Liver (tissue), 8 donors: ENCODE measurements at regions not wholly inside any gene's neighbourhood (a gene's known extent, or its start where the extent isn't known, plus 50 kb on each side); places are given as distances from the start of the nearest gene placed in this dataset.

Source experiments
- DNase-seq: peaks from one replicate; pipeline ENCODE4 v3.0.0-alpha.2; 2017; ENCODE audit warnings: low spot score
- H3K27ac ChIP-seq, 2 donors: one replicate each; pipeline ENCODE4 v1.7.0; 2013; ENCODE audit warnings: inconsistent platforms in 2 of 2, low read length in 2 of 2, control low read depth in 1 of 2, low read depth in 1 of 2, mild to moderate bottlenecking in 1 of 2
- H3K27me3 ChIP-seq, 4 donors: one replicate each; pipeline versions ENCODE4 v1.6.1 to v1.7.0; 2013; ENCODE audit warnings: low read length in 3 of 4, inconsistent platforms in 1 of 4, mild to moderate bottlenecking in 1 of 4, moderate library complexity in 1 of 4; ENCODE audit not compliant: control insufficient read depth in 4 of 4, insufficient read depth in 4 of 4
- H3K36me3 ChIP-seq, 4 donors: one replicate each; pipeline versions ENCODE4 v1.6.1 to v1.7.0; 2013; ENCODE audit warnings: low read length in 3 of 4, mild to moderate bottlenecking in 3 of 4, low read depth in 1 of 4, moderate library complexity in 1 of 4; ENCODE audit not compliant: control insufficient read depth in 4 of 4, insufficient read depth in 3 of 4
- H3K4me1 ChIP-seq, 4 donors: one replicate each; pipeline versions ENCODE4 v1.6.1 to v1.7.0; 2013; ENCODE audit warnings: low read length in 3 of 4, mild to moderate bottlenecking in 3 of 4, moderate library complexity in 1 of 4; ENCODE audit not compliant: control insufficient read depth in 4 of 4, insufficient read depth in 4 of 4
- H3K4me3 ChIP-seq, 3 donors: one replicate each; pipeline versions ENCODE4 v1.6.1 to v1.7.0; 2013; ENCODE audit warnings: low read length in 3 of 3, control low read depth in 1 of 3, low read depth in 1 of 3, mild to moderate bottlenecking in 1 of 3
- H3K9ac ChIP-seq, 2 donors: one replicate each; pipeline ENCODE4 v1.7.0; 2013; ENCODE audit warnings: low read length in 2 of 2, mild to moderate bottlenecking in 2 of 2, moderate library complexity in 2 of 2, control low read depth in 1 of 2, low read depth in 1 of 2
- H3K9me3 ChIP-seq, 4 donors: one replicate each; pipeline versions ENCODE4 v1.6.1 to v1.7.0; 2013; ENCODE audit warnings: low read length in 3 of 4; ENCODE audit not compliant: control insufficient read depth in 4 of 4
- CTCF ChIP-seq: fragments of 150-350 bp; IDR thresholded peaks from 2 replicates; pipeline ENCODE4 v1.5.1; 2017; ENCODE audit warnings: improper control_type of control experiment, low read depth, low read length; ENCODE audit not compliant: missing input control
- EGR1 ChIP-seq, 2 donors: IDR thresholded peaks; 2 replicates each; pipeline ENCODE4 v1.6.1; 2016 to 2018; ENCODE audit warnings: antibody characterized with exemption in 2 of 2, low read depth in 2 of 2
- FOXA1 ChIP-seq: IDR thresholded peaks from 2 replicates; pipeline ENCODE4 v1.6.1; 2016; ENCODE audit warnings: antibody characterized with exemption
- FOXA2 ChIP-seq: IDR thresholded peaks from 2 replicates; pipeline ENCODE4 v1.6.1; 2016; ENCODE audit warnings: antibody characterized with exemption
- GABPA ChIP-seq, 2 donors: IDR thresholded peaks in 1 of 2; conservative IDR thresholded peaks in 1 of 2; 2 replicates each; pipeline ENCODE4 v1.6.1; 2016; ENCODE audit warnings: antibody characterized with exemption in 2 of 2, mild to moderate bottlenecking in 1 of 2, moderate library complexity in 1 of 2
- HNF4A ChIP-seq, 2 donors: conservative IDR thresholded peaks; 2 replicates each; pipeline ENCODE4 v1.6.1; 2016; ENCODE audit warnings: antibody characterized with exemption in 2 of 2, mild to moderate bottlenecking in 2 of 2
- HNF4G ChIP-seq: IDR thresholded peaks from 2 replicates; pipeline ENCODE4 v1.6.1; 2016; ENCODE audit warnings: antibody characterized with exemption
- JUND ChIP-seq, 2 donors: IDR thresholded peaks; 2 replicates each; pipeline ENCODE4 v1.6.1; 2016; ENCODE audit warnings: antibody characterized with exemption in 2 of 2
- MAX ChIP-seq: IDR thresholded peaks from 2 replicates; pipeline ENCODE4 v1.6.1; 2016; ENCODE audit warnings: antibody characterized with exemption
- NR2F2 ChIP-seq: IDR thresholded peaks from 2 replicates; pipeline ENCODE4 v1.6.1; 2016; ENCODE audit warnings: antibody characterized with exemption
- RAD21 ChIP-seq, 2 donors: IDR thresholded peaks; 2 replicates each; pipeline ENCODE4 v1.6.1; 2016; ENCODE audit warnings: antibody characterized with exemption in 2 of 2, mild to moderate bottlenecking in 2 of 2
- REST ChIP-seq: IDR thresholded peaks from 2 replicates; pipeline ENCODE4 v1.6.1; 2016; ENCODE audit warnings: antibody characterized with exemption, mild to moderate bottlenecking
- RXRA ChIP-seq, 2 donors: IDR thresholded peaks; 2 replicates each; pipeline ENCODE4 v1.6.1; 2017 to 2018; ENCODE audit warnings: antibody characterized with exemption in 2 of 2, mild to moderate bottlenecking in 1 of 2
- SP1 ChIP-seq: IDR thresholded peaks from 2 replicates; pipeline ENCODE4 v1.6.1; 2018; ENCODE audit warnings: antibody characterized with exemption, mild to moderate bottlenecking
- TAF1 ChIP-seq: conservative IDR thresholded peaks from 2 replicates; pipeline ENCODE4 v1.6.1; 2016; ENCODE audit warnings: antibody characterized with exemption, mild to moderate bottlenecking
- YY1 ChIP-seq: IDR thresholded peaks from 2 replicates; pipeline ENCODE4 v1.6.1; 2016; ENCODE audit warnings: antibody characterized with exemption, mild to moderate bottlenecking
- ZBTB33 ChIP-seq: IDR thresholded peaks from 2 replicates; pipeline ENCODE4 v1.6.1; 2016; ENCODE audit warnings: antibody characterized with exemption
- WGBS: extraction: QIAGEN DNeasy Blood & Tissue Kit; methylation state at CpG from one replicate; pipeline ENCODE4 v1.1.7; 2013; 5-methylcytosine and 5-hydroxymethylcytosine counted together
- TF ChIP-seq, protein P1 (sequence below): IDR thresholded peaks from 2 replicates; pipeline ENCODE4 v1.6.1; 2016; ENCODE audit warnings: antibody characterized with exemption
- donor health status: healthy.
- donor health status: healthy.
- donor health status: healthy.
- donor health status: healthy.
- donor health status: healthy.

DNA sequence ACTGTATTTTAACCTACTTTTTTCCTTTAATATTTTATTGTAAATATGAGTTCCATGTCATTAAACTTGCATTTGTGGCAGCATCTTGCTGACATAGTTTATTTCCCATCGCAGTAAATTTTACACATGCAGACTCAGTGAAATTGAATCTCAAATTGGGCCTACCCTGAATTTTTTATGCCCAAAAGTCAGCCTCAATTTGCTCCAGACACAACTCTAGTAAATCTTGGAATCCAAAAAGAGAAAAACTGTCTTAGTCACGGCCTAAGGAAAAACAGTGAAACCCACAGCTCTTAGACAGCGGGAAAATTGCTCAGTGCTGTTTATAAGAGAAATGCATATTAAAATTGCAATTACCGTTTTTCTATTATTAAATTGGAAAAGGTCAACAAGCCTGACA is 85.3 kb upstream of the PCSK2 start:
- no peak overlapping the region for H3K27ac ChIP-seq
- H3K4me1 ChIP-seq: no peaks in the 10 kb centered on the region
- H3K36me3 ChIP-seq: no peaks in the 10 kb centered on the region
- no peak overlapping the region for H3K4me3 ChIP-seq
- H3K27me3 ChIP-seq: peaks cover 0 to 3% (median 0%) of the 10 kb centered on the region in 4 donors
- 90% methylated on average over 4 of the region's 4 CpGs for WGBS
- DNase-seq: no peak
- TF ChIP-seq EGR1 (IDR thresholded peaks at IDR 0.05; ENCODE audit: low read depth in 2 of 2) (no peak), YY1 (no peak), HNF4G (no peak), REST (no peak), JUND (IDR thresholded peaks at IDR 0.05) (no peak), SP1 (no peak), RAD21 (IDR thresholded peaks at IDR 0.05) (no peak), RXRA (IDR thresholded peaks at IDR 0.05) (no peak), FOXA2 (no peak)
- H3K9ac ChIP-seq: no peak overlapping the region
- peaks cover 0 to 3% (median 0%) of the 10 kb centered on the region in 4 donors for H3K9me3 ChIP-seq

DNA sequence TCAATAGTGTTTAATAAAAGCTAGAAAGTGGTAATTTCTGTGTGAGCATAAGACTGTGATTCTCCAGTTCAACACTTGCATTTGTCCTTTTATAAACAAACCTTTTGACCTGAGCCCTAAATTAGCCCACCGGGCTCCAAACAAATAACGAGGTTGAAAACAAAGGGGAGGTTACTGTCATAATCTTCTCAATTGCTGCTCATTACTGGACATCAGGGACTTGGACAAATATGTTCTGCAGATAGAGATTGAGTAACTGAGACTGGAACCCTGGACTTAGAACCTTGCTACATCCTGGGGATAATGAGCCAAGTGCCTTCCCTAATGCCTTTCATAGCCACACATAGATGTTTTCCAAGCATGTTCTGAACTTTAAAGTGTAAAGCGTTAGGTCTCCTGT is 84.2 kb upstream of the PCSK2 start:
- H3K27ac ChIP-seq: no peak overlapping the region
- no peak for TF ChIP-seq EGR1 (IDR thresholded peaks at IDR 0.05; ENCODE audit: low read depth in 2 of 2)
- TF ChIP-seq RXRA (IDR thresholded peaks at IDR 0.05): peak in 1 of 2 donors; percentile 15
- peak; percentile 42 for TF ChIP-seq HNF4G
- no peak for TF ChIP-seq NR2F2
- no peak for TF ChIP-seq FOXA1
- TF ChIP-seq FOXA2: no peak
- TF ChIP-seq, protein P1, sequence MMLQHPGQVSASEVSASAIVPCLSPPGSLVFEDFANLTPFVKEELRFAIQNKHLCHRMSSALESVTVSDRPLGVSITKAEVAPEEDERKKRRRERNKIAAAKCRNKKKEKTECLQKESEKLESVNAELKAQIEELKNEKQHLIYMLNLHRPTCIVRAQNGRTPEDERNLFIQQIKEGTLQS: no peak
- no peak for TF ChIP-seq TAF1
- no peak for TF ChIP-seq GABPA (IDR thresholded peaks at IDR 0.05 in 1 of 2, conservative IDR thresholded peaks at IDR 0.05 in 1 of 2)
- no peak for TF ChIP-seq MAX
- TF ChIP-seq REST: no peak
- TF ChIP-seq RAD21 (IDR thresholded peaks at IDR 0.05): no peak
- no peak for TF ChIP-seq JUND (IDR thresholded peaks at IDR 0.05)
- TF ChIP-seq YY1: no peak
- TF ChIP-seq HNF4A (conservative IDR thresholded peaks at IDR 0.05): peak; percentile 78 to 82
- TF ChIP-seq CTCF: no peak
- TF ChIP-seq ZBTB33: no peak
- TF ChIP-seq SP1: peak; percentile 30
- WGBS: 23% methylated on average over 3 of the region's 3 CpGs
- H3K36me3 ChIP-seq: no peaks in the 10 kb centered on the region
- peaks cover 0 to 4% (median 0%) of the 10 kb centered on the region in 4 donors for H3K9me3 ChIP-seq
- no peak for DNase-seq
- H3K4me3 ChIP-seq: no peak overlapping the region
- H3K9ac ChIP-seq: no peak overlapping the region
- H3K27me3 ChIP-seq: no peaks in the 10 kb centered on the region
- H3K4me1 ChIP-seq: no peaks in the 10 kb centered on the region
